Right lobe of liver (tissue), 6 donors: ENCODE measurements at regions not wholly inside any gene's neighbourhood (a gene's known extent, or its start where the extent isn't known, plus 50 kb on each side); places are given as distances from the start of the nearest gene placed in this dataset.

Experiments
- ATAC-seq, 4 donors: fragments of 200-7000 bp; cut with Tn5 transposase; one replicate each; pipeline ENCODE4 v1.9.1; 2020; ENCODE audit warnings: mild to moderate bottlenecking in 4 of 4, moderate library complexity in 4 of 4
- DNase-seq, 3 donors: peaks; one replicate each; pipeline ENCODE4 v3.0.0-alpha.2; 2020
- H3K27ac ChIP-seq, 3 donors: fragments of 200-600 bp; one replicate each; pipeline ENCODE4 v1.8.0; 2022
- H3K27me3 ChIP-seq, 2 donors: fragments of 200-600 bp; one replicate each; pipeline ENCODE4 v1.8.0; 2022
- H3K36me3 ChIP-seq, 4 donors: fragments of 200-600 bp; sonication (generic) in 1 of 4; one replicate each; pipeline versions ENCODE4 v1.5.1 to v1.8.0; 2017 to 2022; ENCODE audit warnings: control low read depth in 1 of 4
- H3K4me1 ChIP-seq, 4 donors: fragments of 200-600 bp; sonication (generic) in 1 of 4; one replicate each; pipeline versions ENCODE4 v1.5.1 to v1.8.0; 2017 to 2022; ENCODE audit warnings: control low read depth in 1 of 4
- H3K4me3 ChIP-seq, 3 donors: fragments of 200-600 bp; one replicate each; pipeline ENCODE4 v1.8.0; 2022
- H3K9me3 ChIP-seq, 4 donors: fragments of 200-600 bp; sonication (generic) in 1 of 4; one replicate each; pipeline versions ENCODE4 v1.5.1 to v1.8.0; 2017 to 2022; ENCODE audit warnings: control low read depth in 1 of 4
- CTCF ChIP-seq, 4 donors: fragments of 200-600 bp in 3 of 4; fragments of 450-650 bp in 1 of 4; IDR thresholded peaks; one replicate each; pipeline versions ENCODE4 v1.5.1 to v1.8.0; 2016 to 2022; ENCODE audit warnings: antibody characterized with exemption in 4 of 4, mild to moderate bottlenecking in 2 of 4
- POLR2A ChIP-seq: fragments of 450-650 bp; IDR thresholded peaks from one replicate; pipeline ENCODE4 v1.6.1; 2017; ENCODE audit warnings: antibody characterized with exemption, mild to moderate bottlenecking
- WGBS: methylation state at CpG from one replicate; pipeline ENCODE4 v1.1.6; 2018; ENCODE audit warnings: low coverage, low lambda C conversion rate; ENCODE audit not compliant: insufficient coverage; ENCODE audit errors: missing lambda C conversion rate; 5-methylcytosine and 5-hydroxymethylcytosine counted together
- intact Hi-C, 2 donors: fragments of 100-400 bp; cut with DNase I; formaldehyde crosslinking; loops; one replicate each; pipeline versions ENCODE4 v1.11.2 to v1.14.1; 2022
- donor health status: DM: no; HTN: yes; CAD: no.
- donor health status: DM: no; HTN: no; CAD: no.
- donor health status: DM: no; HTN: no; CAD: no.
- donor health status: DM: no; HTN: yes; CAD: no.
- donor health status: DM: no; HTN: yes; CAD: no.

GRCh38 chr2:208627110-208627884 lies 220.7 kb downstream of the PTH2R start:
- DNase-seq (no peak), ATAC-seq (no peak)
- WGBS: 33% methylated on average over 2 of the region's 2 CpGs
- Histone ChIP-seq H3K27ac (no peak overlapping the region), H3K9me3 (no peaks in the 10 kb centered on the region), H3K27me3 (no peaks in the 10 kb centered on the region), H3K4me1 (no peaks in the 10 kb centered on the region), H3K36me3 (no peaks in the 10 kb centered on the region), H3K4me3 (no peak overlapping the region)
- no peak for TF ChIP-seq POLR2A
- no peak for TF ChIP-seq CTCF (IDR thresholded peaks at IDR 0.05)
- intact Hi-C loops: no loop called here

GRCh38 chr2:208627916-208628315 lies 221.3 kb downstream of the PTH2R start:
- WGBS: 34% methylated on average over 2 of the region's 2 CpGs
- H3K27ac ChIP-seq: no peak overlapping the region
- TF ChIP-seq POLR2A (no peak), CTCF (IDR thresholded peaks at IDR 0.05) (no peak)
- H3K9me3 ChIP-seq: no peaks in the 10 kb centered on the region
- no peak for ATAC-seq
- H3K4me1 ChIP-seq: no peaks in the 10 kb centered on the region
- no peaks in the 10 kb centered on the region for H3K36me3 ChIP-seq
- DNase-seq: no peak
- intact Hi-C loops: no loop called here
- H3K27me3 ChIP-seq: no peaks in the 10 kb centered on the region
- H3K4me3 ChIP-seq: no peak overlapping the region

DNA sequence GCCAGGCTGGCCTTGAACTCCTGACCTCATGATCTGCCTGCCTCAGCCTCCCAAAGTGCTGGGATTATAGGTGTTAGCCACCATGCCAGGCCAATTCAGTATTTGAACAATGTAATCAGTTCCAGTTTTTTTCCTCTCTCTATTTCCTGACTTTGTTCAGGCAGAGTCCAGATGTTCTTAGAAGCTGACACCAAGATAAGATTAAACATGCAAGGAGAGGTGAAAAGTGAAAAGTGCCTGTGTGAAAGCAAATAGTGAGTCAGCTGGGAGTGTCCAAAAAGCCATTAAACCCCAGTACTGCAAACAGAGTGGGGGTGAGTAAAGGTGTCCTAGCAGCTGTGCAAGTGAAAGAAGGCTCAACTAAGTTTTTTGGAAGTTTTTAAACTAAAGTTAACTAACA lies 231.5 kb downstream of the PTH2R start:
- no peaks in the 10 kb centered on the region for H3K36me3 ChIP-seq
- TF ChIP-seq CTCF (IDR thresholded peaks at IDR 0.05) (no peak), POLR2A (no peak)
- peak in 1 of 4 donors; percentile 24 for ATAC-seq
- H3K27me3 ChIP-seq: no peaks in the 10 kb centered on the region
- no peak overlapping the region for H3K4me3 ChIP-seq
- DNase-seq: no peak
- H3K4me1 ChIP-seq: no peaks in the 10 kb centered on the region
- H3K9me3 ChIP-seq: no peaks in the 10 kb centered on the region
- no peak overlapping the region for H3K27ac ChIP-seq
- intact Hi-C loops: no loop called here

GRCh38 chr2:208642125-208642779 lies 235.7 kb downstream of the PTH2R start:
- Histone ChIP-seq H3K9me3 (no peaks in the 10 kb centered on the region), H3K4me3 (no peak overlapping the region), H3K27me3 (no peaks in the 10 kb centered on the region), H3K27ac (no peak overlapping the region), H3K36me3 (no peaks in the 10 kb centered on the region), H3K4me1 (no peaks in the 10 kb centered on the region)
- DNase-seq: no peak
- no peak for TF ChIP-seq CTCF (IDR thresholded peaks at IDR 0.05)
- no peak for TF ChIP-seq POLR2A
- ATAC-seq: no peak
- WGBS: 17% methylated on average over 2 of the region's 2 CpGs
- intact Hi-C loops: no loop called here
